ENCODE measurements at regions not wholly inside any gene's neighbourhood (a gene's known extent, or its start where the extent isn't known, plus 50 kb on each side); places are given as distances from the start of the nearest gene placed in this dataset.

- TF ChIP-seq ZC3H10 (CRISPR knock-in tag; IDR thresholded peaks at IDR 0.05) (no peak), CREB5 (CRISPR knock-in tag; IDR thresholded peaks at IDR 0.05; ENCODE audit: low read depth) (no peak), PATZ1 (CRISPR knock-in tag; IDR thresholded peaks at IDR 0.05; ENCODE audit: borderline replicate concordance) (no peak), TCF4 (CRISPR knock-in tag; IDR thresholded peaks at IDR 0.05; ENCODE audit: borderline replicate concordance) (no peak), ARNTL (CRISPR knock-in tag; IDR thresholded peaks at IDR 0.05; ENCODE audit: borderline replicate concordance, low read depth) (no peak)
Observed at GRCh38 chr22:27348634-27349033, 452.9 kb downstream of the MN1 start.
